Stimulated activated naive CD8-positive, alpha-beta T cell treated with anti-CD3 and anti-CD28 coated beads, Interleukin-15, Interleukin-2, amounts not matched to agents 100 U/mL and 50 U/mL, for 24 hours (primary cell): ENCODE measurements at regions not wholly inside any gene's neighbourhood (a gene's known extent, or its start where the extent isn't known, plus 50 kb on each side); places are given as distances from the start of the nearest gene placed in this dataset.

Source experiments
- ATAC-seq: fragments of 150-1000 bp; cut with Tn5 transposase; one replicate; pipeline ENCODE4 v1.10.0; 2021
- DNase-seq: peaks from one replicate; pipeline ENCODE4 v3.0.0; 2021

- ATAC-seq = no peak
- DNase-seq = no peak
These were observed 82.7 kb downstream of the THAP12 start for GRCh38 chr11:76298255-76298654.

GRCh38 chr11:76296731-76297542 lies 84.0 kb downstream of the THAP12 start:
- no peak for ATAC-seq

GRCh38 chr11:76293189-76293631 lies 86.9 kb upstream of the WNT11 start:
- ATAC-seq (peak; percentile 72), DNase-seq (peak; percentile 35)

More at GRCh38 chr11:76296731-76297542, 84.0 kb downstream of the THAP12 start:
- DNase-seq = no peak

- no peak for ATAC-seq
- no peak for DNase-seq
These were observed 86.4 kb upstream of the WNT11 start for GRCh38 chr11:76292583-76293188.

- DNase-seq = no peak
These were observed 85.5 kb upstream of the WNT11 start for GRCh38 chr11:76291576-76292526.

GRCh38 chr11:76288166-76288980 lies 82.1 kb upstream of the WNT11 start:
- peak; percentile 21 for DNase-seq
- ATAC-seq = peak; percentile 41

More at GRCh38 chr11:76291576-76292526, 85.5 kb upstream of the WNT11 start:
- no peak for ATAC-seq

- no peak for DNase-seq
- no peak for ATAC-seq
These were observed 80.9 kb upstream of the WNT11 start for GRCh38 chr11:76287227-76287626.

- no peak for DNase-seq
- ATAC-seq = no peak
These were observed 79.2 kb upstream of the WNT11 start for GRCh38 chr11:76285397-76286104.

- no peak for ATAC-seq
- no peak for DNase-seq
These were observed 77.9 kb upstream of the WNT11 start for GRCh38 chr11:76284161-76284560.

GRCh38 chr11:76282811-76283595 lies 76.7 kb upstream of the WNT11 start:
- no peak for ATAC-seq

GRCh38 chr11:76282172-76282571 lies 75.9 kb upstream of the WNT11 start:
- DNase-seq = no peak
- no peak for ATAC-seq

More at GRCh38 chr11:76282811-76283595, 76.7 kb upstream of the WNT11 start:
- DNase-seq = no peak

GRCh38 chr11:76281558-76281906 lies 75.2 kb upstream of the WNT11 start:
- DNase-seq (no peak), ATAC-seq (no peak)

- DNase-seq = no peak
These were observed 74.7 kb upstream of the WNT11 start for GRCh38 chr11:76280882-76281557.

GRCh38 chr11:76280151-76280881 lies 74.0 kb upstream of the WNT11 start:
- DNase-seq (no peak), ATAC-seq (no peak)

More at GRCh38 chr11:76280882-76281557, 74.7 kb upstream of the WNT11 start:
- no peak for ATAC-seq

- DNase-seq (no peak), ATAC-seq (no peak)
These were observed 73.3 kb upstream of the WNT11 start for GRCh38 chr11:76279646-76280045.

GRCh38 chr11:76279038-76279437 lies 72.7 kb upstream of the WNT11 start:
- no peak for DNase-seq
- no peak for ATAC-seq

- DNase-seq (no peak), ATAC-seq (no peak)
These were observed 72.2 kb upstream of the WNT11 start for GRCh38 chr11:76278526-76278925.

- DNase-seq = no peak
- peak; percentile 17 for ATAC-seq
These were observed 71.2 kb upstream of the WNT11 start for GRCh38 chr11:76277298-76278175.
